ENCODE measurements at regions not wholly inside any gene's neighbourhood (a gene's known extent, or its start where the extent isn't known, plus 50 kb on each side); places are given as distances from the start of the nearest gene placed in this dataset.

- TF ChIP-seq CTCF (IDR thresholded peaks at IDR 0.05) (no peak), POLR2A (IDR thresholded peaks at IDR 0.05) (no peak)
Observed at GRCh38 chr10:33016988-33017387, 59.0 kb upstream of the ITGB1 start.

Measured in adrenal gland (tissue), 5 donors.